SK-N-MC (cell line): ENCODE measurements at regions not wholly inside any gene's neighbourhood (a gene's known extent, or its start where the extent isn't known, plus 50 kb on each side); places are given as distances from the start of the nearest gene placed in this dataset.

Experiments used
- DNase-seq: peaks from one replicate; pipeline ENCODE4 v3.0.0-alpha.2; 2011; ENCODE audit warnings: low read depth, low spot score
- H3K27ac ChIP-seq: fragments of 200-600 bp; sonication (generic); 2 replicates; pipeline ENCODE4 v1.5.1; 2016; ENCODE audit warnings: mixed run types
- H3K36me3 ChIP-seq: fragments of 200-600 bp; sonication (generic); 2 replicates; pipeline ENCODE4 v1.6.1; 2017; ENCODE audit warnings: antibody characterized with exemption, low read length, mixed read lengths; ENCODE audit not compliant: insufficient read depth
- H3K4me3 ChIP-seq: fragments of 200-600 bp; sonication (generic); 2 replicates; pipeline ENCODE4 v1.5.1; 2016
- H3K9ac ChIP-seq: fragments of 200-600 bp; sonication (generic); 2 replicates; pipeline ENCODE4 v1.8.0; 2017; ENCODE audit warnings: mixed run types, mixed read lengths; ENCODE audit not compliant: insufficient read length
- H3K9me3 ChIP-seq: fragments of 200-600 bp; sonication (generic); 2 replicates; pipeline ENCODE4 v1.6.1; 2017; ENCODE audit warnings: low read depth, mild to moderate bottlenecking, antibody characterized with exemption, low read length, moderate library complexity, mixed read lengths
- EZH2 ChIP-seq: fragments of 200-600 bp; sonication (generic); IDR thresholded peaks from one replicate; pipeline ENCODE4 v1.6.1; 2017; ENCODE audit warnings: antibody characterized with exemption
- FOXP2 ChIP-seq: optimal IDR thresholded peaks from 2 replicates; pipeline ENCODE3; 2011; ENCODE audit warnings: mild to moderate bottlenecking, moderate library complexity; ENCODE audit not compliant: insufficient read depth; ENCODE audit errors: extremely low read length, control extremely low read depth
- POLR2AphosphoS5 ChIP-seq: IDR thresholded peaks from 2 replicates; pipeline ENCODE4 v1.6.1; 2012; ENCODE audit warnings: mild to moderate bottlenecking, low read depth, low read length, borderline replicate concordance

GRCh38 chr1:78369546-78369945 is 121.2 kb upstream of the PTGFR start:
- TF ChIP-seq FOXP2 = no peak
- no peak for TF ChIP-seq EZH2
- TF ChIP-seq POLR2AphosphoS5 = no peak
- no peak overlapping the region for H3K27ac ChIP-seq
- DNase-seq = no peak

DNA sequence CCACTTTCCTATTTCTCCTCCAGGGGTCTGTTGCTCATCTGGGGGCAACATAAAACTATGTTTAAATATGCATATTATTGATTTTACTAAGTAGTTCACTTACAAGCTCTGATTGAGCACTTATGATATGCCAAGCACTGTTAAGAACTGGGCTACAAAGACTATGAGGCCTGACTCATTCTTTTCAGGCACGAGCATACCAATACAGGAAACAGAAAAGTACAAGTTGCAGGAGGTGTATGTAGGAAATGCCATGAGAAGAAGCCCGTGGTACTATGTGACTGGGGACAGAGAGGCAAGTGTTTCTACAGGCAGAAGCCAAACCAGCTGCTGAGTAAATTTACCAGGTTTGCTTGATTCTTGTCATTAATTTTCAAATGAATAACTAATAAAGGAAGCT is 120.4 kb upstream of the PTGFR start:
- H3K9ac ChIP-seq = no peak overlapping the region
- H3K27ac ChIP-seq = no peak overlapping the region
- H3K36me3 ChIP-seq = no peaks in the 10 kb centered on the region
- H3K9me3 ChIP-seq = no peaks in the 10 kb centered on the region
- no peak for DNase-seq
- TF ChIP-seq EZH2 = no peak
- TF ChIP-seq POLR2AphosphoS5 = no peak
- TF ChIP-seq FOXP2 = no peak
- no peak overlapping the region for H3K4me3 ChIP-seq

More at GRCh38 chr1:78369546-78369945, 121.2 kb upstream of the PTGFR start:
- Histone ChIP-seq H3K4me3 (no peak overlapping the region), H3K36me3 (no peaks in the 10 kb centered on the region), H3K9me3 (no peaks in the 10 kb centered on the region), H3K9ac (no peak overlapping the region)

- no peak overlapping the region for H3K9ac ChIP-seq
- no peak for TF ChIP-seq FOXP2
- no peak for TF ChIP-seq EZH2
- no peak for TF ChIP-seq POLR2AphosphoS5
- no peak overlapping the region for H3K4me3 ChIP-seq
- H3K36me3 ChIP-seq = no peaks in the 10 kb centered on the region
- no peaks in the 10 kb centered on the region for H3K9me3 ChIP-seq
- no peak for DNase-seq
- no peak overlapping the region for H3K27ac ChIP-seq
These were observed 119.8 kb upstream of the PTGFR start for GRCh38 chr1:78370779-78371482.

DNA sequence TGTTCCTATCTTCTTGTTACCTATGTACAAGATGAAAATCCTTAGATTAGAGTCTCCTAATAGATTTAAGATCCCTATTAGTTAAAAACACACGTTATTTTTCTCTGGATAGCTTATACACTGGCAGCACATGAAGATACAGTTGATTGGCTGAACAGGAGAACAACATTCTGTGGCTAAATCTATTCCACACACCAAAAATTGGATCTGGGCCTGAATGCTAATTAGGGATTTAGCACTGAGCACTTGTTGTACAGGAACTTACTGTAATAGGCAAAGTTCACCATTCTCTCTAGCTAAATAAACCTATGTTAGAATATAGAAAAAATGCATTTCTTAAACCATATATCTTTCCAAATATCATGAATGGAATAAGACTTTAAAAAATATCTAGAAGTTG is 117.1 kb upstream of the PTGFR start:
- no peak overlapping the region for H3K4me3 ChIP-seq
- H3K36me3 ChIP-seq = no peaks in the 10 kb centered on the region
- DNase-seq = no peak
- TF ChIP-seq FOXP2 (no peak), EZH2 (no peak), POLR2AphosphoS5 (no peak)
- no peak overlapping the region for H3K27ac ChIP-seq
- no peaks in the 10 kb centered on the region for H3K9me3 ChIP-seq
- no peak overlapping the region for H3K9ac ChIP-seq

- TF ChIP-seq EZH2 (no peak), FOXP2 (no peak), POLR2AphosphoS5 (no peak)
- no peak for DNase-seq
- Histone ChIP-seq H3K4me3 (no peak overlapping the region; the same call in 1 of the 2 replicates), H3K36me3 (no peaks in the 10 kb centered on the region), H3K27ac (peak overlapping the region; percentile 22; the same call in 1 of the 2 replicates), H3K9ac (no peak overlapping the region), H3K9me3 (no peaks in the 10 kb centered on the region)
These were observed 114.8 kb upstream of the PTGFR start for GRCh38 chr1:78375996-78376395.

GRCh38 chr1:78377356-78377928 is 113.3 kb upstream of the PTGFR start:
- TF ChIP-seq EZH2 = no peak
- TF ChIP-seq POLR2AphosphoS5 = no peak
- no peak for TF ChIP-seq FOXP2
- H3K27ac ChIP-seq = no peak overlapping the region
- no peaks in the 10 kb centered on the region for H3K36me3 ChIP-seq
- no peak overlapping the region for H3K4me3 ChIP-seq
- H3K9ac ChIP-seq = no peak overlapping the region
- no peak for DNase-seq
- no peaks in the 10 kb centered on the region for H3K9me3 ChIP-seq

GRCh38 chr1:78383923-78384322 is 106.9 kb upstream of the PTGFR start:
- Histone ChIP-seq H3K4me3 (no peak overlapping the region), H3K9ac (no peak overlapping the region), H3K36me3 (no peaks in the 10 kb centered on the region), H3K27ac (no peak overlapping the region), H3K9me3 (no peaks in the 10 kb centered on the region)
- no peak for DNase-seq
- TF ChIP-seq POLR2AphosphoS5 (no peak), EZH2 (no peak)

DNA sequence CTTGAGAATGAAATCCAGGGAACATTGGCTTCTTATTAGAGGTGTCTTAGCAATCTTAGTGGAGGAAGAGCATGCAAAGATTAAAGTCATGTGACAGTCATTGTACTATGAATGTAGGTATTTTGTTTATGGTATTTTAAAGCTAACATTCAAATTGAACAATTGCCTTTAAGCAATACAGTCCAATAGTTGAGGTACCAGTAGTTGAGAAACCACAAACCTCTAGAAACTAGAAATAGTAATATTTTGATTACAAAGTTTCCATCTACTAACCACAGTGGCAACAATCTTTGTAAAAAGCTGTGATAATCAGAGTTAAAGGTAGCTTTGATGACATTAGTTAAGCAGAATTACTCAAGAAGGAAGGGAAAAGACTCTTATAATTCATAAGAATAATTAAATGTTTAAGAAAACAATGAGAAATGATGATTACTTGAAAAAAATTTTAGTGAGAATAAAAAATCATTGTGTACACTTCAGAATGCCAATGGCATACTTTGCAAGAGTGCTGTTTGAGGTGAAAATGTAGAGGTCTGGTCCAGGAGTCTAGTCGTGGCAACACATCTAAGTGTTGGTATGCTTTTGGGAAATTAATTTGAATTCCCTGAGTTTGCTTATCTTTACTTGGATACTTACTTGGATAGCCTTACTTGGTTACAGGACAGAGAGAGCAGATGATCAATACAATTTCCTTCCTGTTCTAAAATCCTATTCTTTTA is 104.9 kb upstream of the PTGFR start:
- Histone ChIP-seq H3K9ac (no peak overlapping the region), H3K27ac (no peak overlapping the region), H3K4me3 (no peak overlapping the region), H3K9me3 (no peaks in the 10 kb centered on the region), H3K36me3 (no peaks in the 10 kb centered on the region)
- no peak for TF ChIP-seq POLR2AphosphoS5
- no peak for TF ChIP-seq EZH2
- no peak for TF ChIP-seq FOXP2
- no peak for DNase-seq
